Peyer's patch (tissue), 4 donors: ENCODE measurements at regions not wholly inside any gene's neighbourhood (a gene's known extent, or its start where the extent isn't known, plus 50 kb on each side); places are given as distances from the start of the nearest gene placed in this dataset.

ENCODE experiments used
- CTCF ChIP-seq, 6 experiments: fragments of 450-650 bp in 4 of 6; fragments of 200-600 bp in 2 of 6; sonication (generic) in 1 of 6; IDR thresholded peaks; one replicate each; pipeline ENCODE4 v1.5.1; 2017 to 2019; ENCODE audit warnings: antibody characterized with exemption in 6 of 6, mild to moderate bottlenecking in 3 of 6, moderate library complexity in 1 of 6
- POLR2A ChIP-seq, 2 donors: fragments of 450-650 bp; IDR thresholded peaks; one replicate each; pipeline ENCODE4 v1.5.1; 2017; ENCODE audit warnings: antibody characterized with exemption in 2 of 2, mild to moderate bottlenecking in 2 of 2, moderate library complexity in 2 of 2

DNA sequence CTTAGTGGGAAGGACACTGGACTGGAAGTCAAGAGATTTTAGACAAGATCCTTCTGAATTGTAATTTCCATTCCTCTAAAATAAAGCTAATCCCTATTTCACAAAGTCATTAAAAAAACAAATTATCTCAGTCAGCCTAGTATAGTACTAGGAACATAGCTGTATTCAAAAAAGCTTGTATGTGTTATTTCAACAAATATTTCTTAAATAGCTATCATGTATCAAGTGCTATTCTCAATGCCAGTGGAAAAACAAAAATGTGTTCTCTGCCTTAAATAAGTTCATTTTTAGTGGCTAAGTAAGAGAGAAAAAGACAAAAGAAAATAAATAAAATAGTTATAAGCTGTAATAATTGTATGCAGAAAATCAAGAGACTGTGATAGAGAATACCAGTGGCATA, 541.8 kb upstream of the CDH2 start:
- TF ChIP-seq CTCF (IDR thresholded peaks at IDR 0.05), result no peak
- TF ChIP-seq POLR2A (IDR thresholded peaks at IDR 0.05), result no peak
